OCI-LY1 (cell line): ENCODE measurements at regions not wholly inside any gene's neighbourhood (a gene's known extent, or its start where the extent isn't known, plus 50 kb on each side); places are given as distances from the start of the nearest gene placed in this dataset.

Experiments used
- EZH2 ChIP-seq: fragments of 200-600 bp; sonication (generic), shearing (Covaris generic); IDR thresholded peaks from 2 replicates; pipeline ENCODE4 v1.8.0; 2017; ENCODE audit warnings: borderline replicate concordance, mixed run types, mild to moderate bottlenecking, antibody characterized with exemption, low read length, moderate library complexity, mixed read lengths
- TF ChIP-seq, protein P1 (sequence below): fragments of 200-600 bp; sonication (generic), shearing (Covaris generic); IDR thresholded peaks from 2 replicates; pipeline ENCODE4 v1.5.1; 2017; ENCODE audit warnings: mild to moderate bottlenecking, antibody characterized with exemption, low read length, moderate library complexity, mixed read lengths

DNA sequence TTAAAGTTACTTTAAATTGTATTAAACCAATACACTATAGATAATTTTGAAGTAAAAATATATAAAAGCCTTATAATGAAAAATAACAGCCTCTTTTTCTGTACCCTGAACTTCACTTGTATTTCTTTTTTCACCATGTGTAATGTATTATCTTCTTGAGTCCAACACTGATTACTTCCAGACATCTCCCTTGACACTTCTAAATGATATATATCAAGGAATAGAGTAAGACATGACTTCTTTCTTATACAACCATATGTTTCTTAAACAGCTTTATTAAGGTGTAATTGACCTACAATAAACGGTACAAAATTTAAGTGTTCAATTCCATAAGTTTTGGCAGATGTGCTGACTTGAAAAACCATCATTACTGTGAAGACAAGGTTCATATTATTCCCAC, 531.9 kb downstream of the OLFM4 start:
- TF ChIP-seq, protein P1, sequence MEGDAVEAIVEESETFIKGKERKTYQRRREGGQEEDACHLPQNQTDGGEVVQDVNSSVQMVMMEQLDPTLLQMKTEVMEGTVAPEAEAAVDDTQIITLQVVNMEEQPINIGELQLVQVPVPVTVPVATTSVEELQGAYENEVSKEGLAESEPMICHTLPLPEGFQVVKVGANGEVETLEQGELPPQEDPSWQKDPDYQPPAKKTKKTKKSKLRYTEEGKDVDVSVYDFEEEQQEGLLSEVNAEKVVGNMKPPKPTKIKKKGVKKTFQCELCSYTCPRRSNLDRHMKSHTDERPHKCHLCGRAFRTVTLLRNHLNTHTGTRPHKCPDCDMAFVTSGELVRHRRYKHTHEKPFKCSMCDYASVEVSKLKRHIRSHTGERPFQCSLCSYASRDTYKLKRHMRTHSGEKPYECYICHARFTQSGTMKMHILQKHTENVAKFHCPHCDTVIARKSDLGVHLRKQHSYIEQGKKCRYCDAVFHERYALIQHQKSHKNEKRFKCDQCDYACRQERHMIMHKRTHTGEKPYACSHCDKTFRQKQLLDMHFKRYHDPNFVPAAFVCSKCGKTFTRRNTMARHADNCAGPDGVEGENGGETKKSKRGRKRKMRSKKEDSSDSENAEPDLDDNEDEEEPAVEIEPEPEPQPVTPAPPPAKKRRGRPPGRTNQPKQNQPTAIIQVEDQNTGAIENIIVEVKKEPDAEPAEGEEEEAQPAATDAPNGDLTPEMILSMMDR, result no peak
- no peak for TF ChIP-seq EZH2
